ENCODE measurements at regions not wholly inside any gene's neighbourhood (a gene's known extent, or its start where the extent isn't known, plus 50 kb on each side); places are given as distances from the start of the nearest gene placed in this dataset.

DNA sequence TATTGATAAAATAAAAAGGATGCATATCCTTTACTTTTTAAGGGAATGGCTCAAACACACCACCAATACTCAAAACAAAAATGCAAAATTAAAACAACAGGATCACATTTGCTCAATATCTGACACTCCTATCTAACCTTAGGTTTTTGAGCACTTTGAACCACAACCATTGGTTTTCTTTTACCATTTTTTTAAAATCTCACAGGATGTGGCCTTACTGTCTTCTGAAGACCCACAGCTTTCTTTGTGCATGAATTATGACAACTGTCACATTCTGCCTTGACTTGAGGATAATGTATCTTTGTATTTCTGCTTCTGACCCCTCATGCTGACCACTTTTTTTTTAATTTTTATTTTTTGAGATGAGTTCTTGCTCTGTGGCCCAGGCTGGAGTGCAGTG lies 461.1 kb upstream of the NRP1 start:
- no peaks in the 10 kb centered on the region for H3K9me3 ChIP-seq
- no peak overlapping the region for H3K4me3 ChIP-seq
- no peaks in the 10 kb centered on the region for H3K36me3 ChIP-seq
- DNase-seq: no peak
- H3K27me3 ChIP-seq: no peaks in the 10 kb centered on the region
- no peaks in the 10 kb centered on the region for H3K4me1 ChIP-seq
- H3K27ac ChIP-seq: no peak overlapping the region
- intact Hi-C loops (cut with DNase I): no loop called here
- TF ChIP-seq POLR2A (IDR thresholded peaks at IDR 0.05): no peak
- TF ChIP-seq, protein P1, sequence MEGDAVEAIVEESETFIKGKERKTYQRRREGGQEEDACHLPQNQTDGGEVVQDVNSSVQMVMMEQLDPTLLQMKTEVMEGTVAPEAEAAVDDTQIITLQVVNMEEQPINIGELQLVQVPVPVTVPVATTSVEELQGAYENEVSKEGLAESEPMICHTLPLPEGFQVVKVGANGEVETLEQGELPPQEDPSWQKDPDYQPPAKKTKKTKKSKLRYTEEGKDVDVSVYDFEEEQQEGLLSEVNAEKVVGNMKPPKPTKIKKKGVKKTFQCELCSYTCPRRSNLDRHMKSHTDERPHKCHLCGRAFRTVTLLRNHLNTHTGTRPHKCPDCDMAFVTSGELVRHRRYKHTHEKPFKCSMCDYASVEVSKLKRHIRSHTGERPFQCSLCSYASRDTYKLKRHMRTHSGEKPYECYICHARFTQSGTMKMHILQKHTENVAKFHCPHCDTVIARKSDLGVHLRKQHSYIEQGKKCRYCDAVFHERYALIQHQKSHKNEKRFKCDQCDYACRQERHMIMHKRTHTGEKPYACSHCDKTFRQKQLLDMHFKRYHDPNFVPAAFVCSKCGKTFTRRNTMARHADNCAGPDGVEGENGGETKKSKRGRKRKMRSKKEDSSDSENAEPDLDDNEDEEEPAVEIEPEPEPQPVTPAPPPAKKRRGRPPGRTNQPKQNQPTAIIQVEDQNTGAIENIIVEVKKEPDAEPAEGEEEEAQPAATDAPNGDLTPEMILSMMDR (IDR thresholded peaks at IDR 0.05): no peak

DNA sequence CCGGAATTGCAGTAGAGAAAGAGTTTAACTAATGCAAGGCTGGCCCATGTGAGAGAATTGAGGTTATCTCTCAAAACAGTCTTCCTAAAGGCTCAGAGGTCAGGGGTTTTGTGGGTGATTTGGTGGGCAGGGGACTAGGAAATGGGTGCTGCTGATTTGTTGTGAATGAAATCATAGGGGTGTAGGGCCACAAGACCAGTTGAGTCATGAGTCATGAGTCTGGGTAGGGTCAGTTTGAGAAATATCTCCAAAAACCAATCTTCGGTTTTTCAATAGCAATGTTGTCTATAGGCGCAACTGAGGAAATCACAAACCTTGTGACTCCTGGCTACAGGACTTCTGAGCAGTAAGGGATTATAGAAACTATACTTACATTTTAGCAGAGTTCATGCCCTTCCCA lies 460.0 kb upstream of the NRP1 start:
- no peaks in the 10 kb centered on the region for H3K4me1 ChIP-seq
- no peak for DNase-seq
- WGBS, 2 donors: 61 to 63% methylated on average over 3 of the region's 3 CpGs
- TF ChIP-seq, protein P1 (IDR thresholded peaks at IDR 0.05): no peak
- TF ChIP-seq POLR2A (IDR thresholded peaks at IDR 0.05): no peak
- H3K27ac ChIP-seq: no peak overlapping the region
- no peaks in the 10 kb centered on the region for H3K36me3 ChIP-seq
- H3K4me3 ChIP-seq: no peak overlapping the region
- no peaks in the 10 kb centered on the region for H3K27me3 ChIP-seq
- intact Hi-C loops (cut with DNase I): no loop called here
- no peaks in the 10 kb centered on the region for H3K9me3 ChIP-seq

DNA sequence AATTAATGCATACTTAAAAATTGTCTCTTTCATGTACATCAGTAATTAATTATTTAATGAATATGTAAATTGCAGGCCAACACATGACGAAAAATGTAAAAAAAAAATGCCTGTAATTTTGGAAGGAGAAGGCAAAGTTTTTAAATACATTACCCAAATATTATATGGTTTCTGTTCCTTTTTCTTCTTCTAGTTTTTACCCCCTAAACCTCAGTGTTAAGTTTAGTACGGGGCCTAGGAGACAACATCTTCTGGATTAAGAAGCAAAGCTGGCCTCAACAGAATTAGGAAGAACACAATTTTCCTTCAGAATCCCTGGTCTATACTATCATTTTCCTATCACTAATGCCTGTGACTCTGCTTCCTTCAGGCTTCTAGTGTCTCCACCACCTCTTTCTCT lies 459.3 kb upstream of the NRP1 start:
- TF ChIP-seq, protein P1 (IDR thresholded peaks at IDR 0.05): no peak
- no peak for TF ChIP-seq POLR2A (IDR thresholded peaks at IDR 0.05)
- H3K4me3 ChIP-seq: no peak overlapping the region
- no peak for DNase-seq
- H3K36me3 ChIP-seq: no peaks in the 10 kb centered on the region
- H3K27me3 ChIP-seq: no peaks in the 10 kb centered on the region
- intact Hi-C loops (cut with DNase I): no loop called here
- no peaks in the 10 kb centered on the region for H3K9me3 ChIP-seq
- no peak overlapping the region for H3K27ac ChIP-seq
- no peaks in the 10 kb centered on the region for H3K4me1 ChIP-seq
- WGBS, 2 donors: 60 to 83% methylated on average over 2 of the region's 2 CpGs

DNA sequence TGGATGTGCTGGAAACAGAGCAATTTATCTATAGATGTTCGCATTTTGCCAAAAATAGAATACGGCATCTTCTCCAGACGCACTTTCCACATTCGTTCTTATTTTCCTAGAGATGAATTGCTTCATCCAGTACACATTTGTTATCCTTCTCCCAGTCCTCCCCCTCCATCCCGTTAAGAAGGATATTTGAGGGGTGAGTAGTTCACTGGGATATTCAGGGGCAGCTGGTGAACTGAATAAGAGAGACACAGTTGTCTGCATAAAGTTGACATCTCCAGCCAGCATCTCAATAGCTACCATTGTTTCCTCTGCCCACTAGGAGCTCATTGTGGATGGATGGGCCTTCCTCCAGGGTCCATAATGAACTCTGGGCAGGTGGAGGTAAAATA lies 456.8 kb upstream of the NRP1 start:
- no peak overlapping the region for H3K27ac ChIP-seq
- no peaks in the 10 kb centered on the region for H3K27me3 ChIP-seq
- intact Hi-C loops (cut with DNase I): no loop called here
- no peaks in the 10 kb centered on the region for H3K4me1 ChIP-seq
- no peak for DNase-seq
- no peaks in the 10 kb centered on the region for H3K36me3 ChIP-seq
- WGBS, 2 donors: 76 to 78% methylated on average over 5 of the region's 5 CpGs
- TF ChIP-seq, protein P1 (IDR thresholded peaks at IDR 0.05): no peak
- TF ChIP-seq POLR2A (IDR thresholded peaks at IDR 0.05): no peak
- no peak overlapping the region for H3K4me3 ChIP-seq
- no peaks in the 10 kb centered on the region for H3K9me3 ChIP-seq

DNA sequence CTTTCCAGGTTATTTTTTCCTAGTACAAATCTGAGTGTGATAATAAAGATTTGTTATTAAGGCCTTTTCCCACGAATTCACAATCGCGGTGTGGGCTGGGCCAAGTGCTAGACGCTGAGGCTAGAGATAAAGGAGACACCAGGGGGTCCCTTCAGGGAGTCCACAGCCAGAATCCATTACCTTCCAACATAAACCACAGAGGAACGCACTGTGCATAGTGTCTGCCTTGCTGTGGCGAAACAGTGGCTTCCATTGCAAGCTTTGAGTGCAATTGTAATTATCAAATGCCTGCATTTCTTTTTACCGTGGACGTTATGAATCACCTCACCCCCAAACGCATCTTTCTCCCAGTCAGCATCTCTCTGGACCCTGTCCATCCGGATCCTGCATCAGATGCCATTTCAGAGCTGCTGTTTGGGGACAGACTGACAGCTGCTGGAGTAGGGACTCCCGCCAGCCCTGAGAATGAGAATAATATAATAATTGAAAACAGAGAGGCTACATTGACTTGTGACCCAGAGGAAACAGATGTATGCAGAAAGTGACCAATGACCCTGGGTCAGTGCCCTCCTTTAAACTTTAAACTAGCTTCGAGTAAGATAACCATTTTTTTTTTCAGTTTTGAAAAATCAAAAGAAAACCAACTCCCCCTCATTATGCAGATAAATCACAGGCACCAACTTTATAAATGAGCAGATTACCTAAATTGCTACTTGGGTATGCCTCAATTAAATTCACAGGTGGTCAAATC lies 456.2 kb upstream of the NRP1 start:
- H3K4me3 ChIP-seq: no peak overlapping the region
- no peaks in the 10 kb centered on the region for H3K9me3 ChIP-seq
- H3K36me3 ChIP-seq: no peaks in the 10 kb centered on the region
- H3K27ac ChIP-seq: no peak overlapping the region
- TF ChIP-seq, protein P1 (IDR thresholded peaks at IDR 0.05): no peak
- TF ChIP-seq POLR2A (IDR thresholded peaks at IDR 0.05): no peak
- H3K4me1 ChIP-seq: no peaks in the 10 kb centered on the region
- no peaks in the 10 kb centered on the region for H3K27me3 ChIP-seq
- intact Hi-C loops (cut with DNase I): no loop called here
- 57 to 66% methylated on average over 12 of the region's 12 CpGs for WGBS, 2 donors
- DNase-seq: no peak
